ENCODE measurements at regions not wholly inside any gene's neighbourhood (a gene's known extent, or its start where the extent isn't known, plus 50 kb on each side); places are given as distances from the start of the nearest gene placed in this dataset.

DNA sequence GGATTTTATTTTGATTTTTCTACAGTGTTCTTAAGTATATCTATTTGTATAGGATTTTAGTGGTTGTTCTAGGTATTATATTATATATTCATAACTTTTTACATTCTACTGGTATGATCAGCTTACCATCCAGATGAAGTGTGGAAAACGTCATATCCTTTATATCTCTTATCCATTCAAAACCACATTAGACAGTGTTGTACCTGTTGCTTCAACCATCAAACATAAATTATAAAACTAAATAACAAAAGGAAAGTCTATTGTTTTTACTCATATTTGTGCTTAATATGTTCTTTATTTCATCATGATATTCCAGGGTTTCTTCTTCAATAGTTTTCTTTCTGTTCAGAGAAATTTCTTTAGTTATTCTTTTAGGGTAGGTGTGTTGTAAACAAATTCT is 191.4 kb downstream of the RPLP1 start:
- H3K18ac ChIP-seq (ENCODE audit: low read depth, low read length): no peak overlapping the region
- H2AK5ac ChIP-seq (ENCODE audit: low read depth, low read length): no peak overlapping the region
- no peak overlapping the region for H3K27ac ChIP-seq (ENCODE audit: insufficient read depth, low read length)
- no peak overlapping the region for H3K9ac ChIP-seq (ENCODE audit: low read depth, low read length)
- ChIA-PET POLR2A (ENCODE audit: unreplicated experiment) (no interaction called here), CTCF (no interaction called here)
- H3K9me1 ChIP-seq (ENCODE audit: insufficient read depth, low read length): no peaks in the 10 kb centered on the region
- H2BK5ac ChIP-seq (ENCODE audit: low read depth, low read length, poor library complexity, severe bottlenecking): no peak overlapping the region
- H3K4me2 ChIP-seq (ENCODE audit: low read depth, low read length): no peak overlapping the region
- no peak overlapping the region for H3K14ac ChIP-seq (replicated peaks; ENCODE audit: low read depth, low read length)
- H3K4me1 ChIP-seq (ENCODE audit: control insufficient read depth, insufficient read depth, low read length): no peaks in the 10 kb centered on the region
- H4K5ac ChIP-seq (ENCODE audit: low read depth, low read length): no peak overlapping the region
- H3K27me3 ChIP-seq (ENCODE audit: control insufficient read depth, insufficient read depth, low read length): peaks cover 30% of the 10 kb centered on the region
- no peak overlapping the region for H4K8ac ChIP-seq (ENCODE audit: low read depth in 2 of 2, low read length in 2 of 2)
- intact Hi-C loops (cut with micrococcal nuclease) (loop anchor here (10.0 kb wide), 1 partner anchor 159 kb away; no protein-coding TSS in a partner anchor), in situ Hi-C loops (cut with MboI; ENCODE audit: low sequenced_read_pairs) (no loop called here), dilution Hi-C loops (cut with HindIII; ENCODE audit: low sequenced_read_pairs, unreplicated experiment) (no loop called here)
- no peak for DNase-seq
- H3K4ac ChIP-seq (ENCODE audit: low read depth, low read length): no peak overlapping the region
- BruUV-seq (replicated peaks): no TSS peak
- no CpG with 5 or more reads among the region's 1 CpG for WGBS, 2 experiments (ENCODE audit: extremely low coverage in 2 of 2, insufficient read length in 1 of 2)
- TF ChIP-seq RCOR1 (IDR thresholded peaks at IDR 0.05; ENCODE audit: insufficient replicate concordance, low read length) (no peak), CEBPB (IDR thresholded peaks at IDR 0.05; ENCODE audit: low read depth, low read length) (no peak), RAD21 (IDR thresholded peaks at IDR 0.05; ENCODE audit: low read length) (no peak), CHD1 (IDR thresholded peaks at IDR 0.05; ENCODE audit: low read depth, low read length) (no peak), MAFK (IDR thresholded peaks at IDR 0.05; ENCODE audit: low read depth, low read length) (no peak), NFE2L2 (IDR thresholded peaks at IDR 0.05; ENCODE audit: low read depth, low read length) (no peak), MXI1 (IDR thresholded peaks at IDR 0.05; ENCODE audit: borderline replicate concordance, low read depth, low read length) (no peak), RFX5 (IDR thresholded peaks at IDR 0.05; ENCODE audit: low read depth, low read length) (no peak), ELK1 (IDR thresholded peaks at IDR 0.05; ENCODE audit: borderline replicate concordance, low read depth, low read length) (no peak), FOS (IDR thresholded peaks at IDR 0.05; ENCODE audit: low read depth, low read length) (no peak), SMC3 (IDR thresholded peaks at IDR 0.05; ENCODE audit: low read depth, low read length) (no peak), USF2 (IDR thresholded peaks at IDR 0.05; ENCODE audit: low read depth, low read length) (no peak), MAZ (IDR thresholded peaks at IDR 0.05; ENCODE audit: borderline replicate concordance, low read depth, low read length) (no peak), POLR2A (IDR thresholded peaks at IDR 0.05; ENCODE audit: low read depth, low read length) (no peak), BHLHE40 (IDR thresholded peaks at IDR 0.05; ENCODE audit: low read depth, low read length) (no peak), CTCF (conservative IDR thresholded peaks at IDR 0.05; ENCODE audit: low read depth, low read length) (no peak)
- H2BK20ac ChIP-seq (ENCODE audit: low read depth, low read length): no peak overlapping the region
- ATAC-seq (ENCODE audit: low read depth): no peak
- no peak overlapping the region for H3K23ac ChIP-seq (ENCODE audit: low read depth, low read length)
- H3K4me3 ChIP-seq (ENCODE audit: insufficient read depth, low read depth, low read length): no peak overlapping the region
- no peaks in the 10 kb centered on the region for H3K79me1 ChIP-seq (ENCODE audit: low read depth in 1 of 2, low read length in 2 of 2)
- no peak overlapping the region for H4K91ac ChIP-seq (ENCODE audit: insufficient read depth, low read depth, low read length)
- no peak overlapping the region for H3K56ac ChIP-seq (ENCODE audit: extremely low read depth, insufficient read depth, low read length)
- peaks cover 2% of the 10 kb centered on the region; the same call in 1 of the 2 replicates for H3K9me3 ChIP-seq (ENCODE audit: control insufficient read depth, insufficient read depth, low read length)
- no peak overlapping the region for H2AFZ ChIP-seq (replicated peaks; ENCODE audit: low read length, poor library complexity)
- no peak overlapping the region for H2BK120ac ChIP-seq (ENCODE audit: low read depth, low read length)
- H3K36me3 ChIP-seq (ENCODE audit: control insufficient read depth, insufficient read depth, low read length): no peaks in the 10 kb centered on the region
- H4K20me1 ChIP-seq (ENCODE audit: insufficient read depth, low read length): no peaks in the 10 kb centered on the region
- no peak overlapping the region for H2AK9ac ChIP-seq (replicated peaks; ENCODE audit: low read depth, low read length, poor library complexity)
- no peak overlapping the region for H2BK15ac ChIP-seq (ENCODE audit: low read depth, low read length)
